GM21528 (cell line): ENCODE measurements at regions not wholly inside any gene's neighbourhood (a gene's known extent, or its start where the extent isn't known, plus 50 kb on each side); places are given as distances from the start of the nearest gene placed in this dataset.
A peak's percentile ranks its signal among the peaks of the same experiment; 100 is the strongest.

Experiments used
- ATAC-seq: cut with Tn5 transposase; IDR thresholded peaks from one replicate; pipeline ENCODE4 v1.9.1; 2021; ENCODE audit warnings: mild to moderate bottlenecking, moderate library complexity; ENCODE audit not compliant: unreplicated experiment, low FRiP score

- no peak for ATAC-seq
Observed at GRCh38 chr1:58992643-58993042, 208.8 kb upstream of the JUN start.

DNA sequence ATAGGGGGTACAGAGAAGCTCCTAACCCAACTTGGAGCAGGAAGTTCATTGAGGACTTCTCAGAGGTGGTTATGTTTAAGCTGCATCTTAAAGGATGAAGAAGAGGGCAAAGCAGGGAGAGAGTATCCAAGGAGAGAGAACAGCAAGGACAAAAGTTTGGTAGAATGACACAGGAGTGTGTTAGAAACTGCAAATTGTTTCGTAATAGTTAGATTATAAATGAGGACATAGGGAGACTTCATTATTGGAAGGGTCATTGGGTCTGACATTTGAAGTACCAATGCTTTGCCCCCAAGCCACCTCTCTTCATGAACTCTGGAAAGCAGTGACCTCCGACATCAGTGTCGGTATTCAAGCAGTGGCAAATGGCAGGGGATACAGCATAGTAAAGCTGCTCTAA lies 209.6 kb upstream of the JUN start:
- no peak for ATAC-seq

DNA sequence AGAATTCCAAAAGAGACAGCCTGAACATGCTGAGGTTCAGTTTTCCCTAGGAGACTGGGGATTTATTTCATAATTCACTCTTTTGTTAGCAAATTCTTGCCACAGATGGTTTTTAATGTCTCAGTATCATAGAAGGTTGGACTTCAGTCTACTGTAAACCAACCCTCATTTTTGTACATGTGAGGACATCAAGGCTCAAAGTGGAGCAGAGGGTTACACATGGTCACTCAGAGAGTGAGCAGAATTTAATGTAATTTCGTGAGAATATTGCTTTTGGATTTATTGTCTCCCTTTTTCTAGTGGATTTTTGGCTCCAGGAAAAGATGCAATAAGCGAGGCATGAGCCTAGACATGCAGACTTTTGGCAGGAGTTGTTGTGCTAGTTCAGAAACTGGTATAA lies 210.8 kb upstream of the JUN start:
- ATAC-seq = no peak

DNA sequence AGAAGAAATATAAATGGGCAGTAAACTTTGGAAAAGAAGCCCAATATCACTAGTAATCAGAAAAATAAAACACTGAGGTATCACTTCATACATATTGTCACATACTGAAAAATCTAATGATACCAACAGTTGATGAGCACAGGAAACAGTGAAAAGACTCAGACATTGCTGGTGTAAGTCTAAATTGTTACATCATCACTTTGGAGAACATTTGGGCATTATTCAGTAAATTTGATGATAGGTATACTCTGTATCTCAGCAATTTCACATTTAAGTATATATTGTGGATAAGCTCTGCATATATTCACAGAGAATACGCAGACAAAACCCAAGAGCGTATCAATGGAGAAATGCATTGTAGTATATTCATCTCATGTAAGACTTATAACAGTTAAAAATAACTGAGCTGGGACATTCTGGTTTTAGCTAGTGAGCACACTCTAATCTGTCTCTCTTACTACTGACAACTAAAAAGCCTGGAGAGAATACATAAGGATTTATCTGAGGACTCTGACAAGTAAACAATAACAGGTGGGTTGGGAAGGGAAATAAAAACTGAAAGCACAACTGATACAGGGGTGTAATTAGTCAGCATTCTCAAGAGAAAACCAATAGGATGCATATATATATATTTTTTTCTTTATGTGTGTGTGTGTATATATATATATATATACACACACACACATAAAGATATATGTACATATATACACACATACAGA lies 212.7 kb upstream of the JUN start:
- ATAC-seq = peak; percentile 87

- peak; percentile 77 for ATAC-seq
Observed at GRCh38 chr1:58997060-58997411, 213.2 kb upstream of the JUN start.

GRCh38 chr1:58997637-58998036 lies 213.8 kb upstream of the JUN start:
- ATAC-seq = no peak

GRCh38 chr1:58999676-59000075 lies 215.8 kb upstream of the JUN start:
- ATAC-seq = no peak

DNA sequence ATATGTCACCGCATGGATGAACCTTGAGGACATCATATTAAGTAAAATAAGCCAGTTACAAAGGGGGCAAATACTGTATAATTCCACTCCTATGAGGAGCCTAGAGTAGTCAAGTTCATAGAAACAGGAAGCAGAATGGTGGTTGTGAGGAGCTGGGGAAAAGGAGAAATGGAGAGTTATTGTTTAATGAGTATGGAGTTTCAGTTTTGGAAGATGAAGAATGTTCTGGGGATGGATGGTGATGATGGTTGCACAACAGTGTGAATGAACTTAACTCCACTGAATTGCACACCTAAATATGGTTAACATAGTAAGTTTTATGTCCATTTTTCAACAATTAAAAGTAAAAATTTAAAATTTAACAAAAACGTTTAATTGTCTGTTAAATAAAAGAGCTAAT lies 220.9 kb upstream of the JUN start:
- ATAC-seq = no peak

DNA sequence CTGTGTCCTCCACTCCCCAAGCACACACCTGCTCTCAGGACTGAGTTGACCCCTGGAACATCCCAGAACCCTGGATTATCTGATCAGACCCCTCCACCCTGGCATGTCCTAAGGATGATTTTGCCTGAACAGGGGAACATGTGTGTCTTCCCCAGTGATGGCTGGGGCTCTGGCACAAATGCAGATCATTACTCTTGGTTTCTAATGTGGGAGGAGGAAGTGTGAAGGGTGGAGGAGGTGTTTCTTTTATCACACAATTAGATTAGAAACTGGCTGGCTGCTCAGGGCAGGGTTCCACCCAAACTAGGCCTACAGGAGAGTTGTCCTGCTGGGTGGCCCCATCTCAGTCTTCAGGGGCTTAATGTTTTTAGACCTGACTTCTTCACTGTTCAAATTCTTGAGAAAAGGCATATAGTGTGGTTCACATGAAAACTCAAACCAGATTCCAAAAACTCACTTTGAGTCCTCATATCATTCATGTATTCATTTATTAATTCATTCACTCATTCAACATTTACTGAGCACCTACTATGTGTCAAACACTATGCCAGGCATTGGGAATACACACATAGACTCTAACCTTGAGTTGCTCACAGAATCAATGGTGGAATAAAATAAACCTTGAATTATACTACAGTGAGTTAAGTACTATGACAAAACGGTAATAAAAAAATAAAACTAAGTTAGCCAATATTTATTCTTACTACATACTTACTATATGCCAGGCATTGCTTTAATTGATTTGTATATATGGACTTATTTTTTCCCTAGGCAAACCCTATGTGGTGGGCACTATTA lies 221.8 kb upstream of the JUN start:
- peak; percentile 74 for ATAC-seq

DNA sequence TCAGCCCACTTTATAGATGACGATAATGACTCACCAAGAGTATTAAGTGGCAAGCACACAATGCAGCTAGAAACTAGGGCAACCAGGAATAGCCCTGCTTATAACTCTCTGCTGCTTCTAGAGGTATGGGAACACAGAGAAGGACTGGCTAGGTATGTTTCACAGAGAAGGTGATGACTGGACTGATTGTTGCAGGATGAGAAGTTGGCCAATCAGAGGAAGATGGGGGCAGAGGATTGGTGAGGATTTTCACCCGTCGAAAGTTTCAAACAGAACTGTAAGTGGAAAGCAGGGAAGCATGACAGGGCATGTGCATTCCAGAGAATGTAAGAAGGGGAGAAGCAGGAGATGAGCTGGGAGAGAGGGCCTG lies 222.4 kb upstream of the JUN start:
- no peak for ATAC-seq

GRCh38 chr1:59006932-59007331 lies 223.1 kb upstream of the JUN start:
- ATAC-seq = no peak

DNA sequence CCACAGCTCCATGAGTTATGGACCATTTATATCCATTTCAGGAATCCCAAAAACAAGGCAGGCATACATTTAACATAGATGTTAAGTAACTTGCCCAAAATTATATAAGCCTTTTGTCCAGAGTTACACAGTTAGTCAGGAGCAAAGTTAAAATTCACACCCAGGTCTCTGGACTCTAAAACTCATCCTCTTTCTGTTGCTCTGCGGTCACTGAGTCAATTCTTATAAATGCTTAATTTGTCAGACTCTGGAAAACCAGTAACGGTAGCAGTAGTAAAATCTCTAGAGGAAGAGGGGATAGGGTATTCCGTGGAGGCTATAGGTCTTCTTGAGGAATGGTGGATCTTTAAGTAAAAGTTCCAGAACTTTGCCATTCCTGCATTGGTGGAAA lies 223.6 kb upstream of the JUN start:
- ATAC-seq = no peak

DNA sequence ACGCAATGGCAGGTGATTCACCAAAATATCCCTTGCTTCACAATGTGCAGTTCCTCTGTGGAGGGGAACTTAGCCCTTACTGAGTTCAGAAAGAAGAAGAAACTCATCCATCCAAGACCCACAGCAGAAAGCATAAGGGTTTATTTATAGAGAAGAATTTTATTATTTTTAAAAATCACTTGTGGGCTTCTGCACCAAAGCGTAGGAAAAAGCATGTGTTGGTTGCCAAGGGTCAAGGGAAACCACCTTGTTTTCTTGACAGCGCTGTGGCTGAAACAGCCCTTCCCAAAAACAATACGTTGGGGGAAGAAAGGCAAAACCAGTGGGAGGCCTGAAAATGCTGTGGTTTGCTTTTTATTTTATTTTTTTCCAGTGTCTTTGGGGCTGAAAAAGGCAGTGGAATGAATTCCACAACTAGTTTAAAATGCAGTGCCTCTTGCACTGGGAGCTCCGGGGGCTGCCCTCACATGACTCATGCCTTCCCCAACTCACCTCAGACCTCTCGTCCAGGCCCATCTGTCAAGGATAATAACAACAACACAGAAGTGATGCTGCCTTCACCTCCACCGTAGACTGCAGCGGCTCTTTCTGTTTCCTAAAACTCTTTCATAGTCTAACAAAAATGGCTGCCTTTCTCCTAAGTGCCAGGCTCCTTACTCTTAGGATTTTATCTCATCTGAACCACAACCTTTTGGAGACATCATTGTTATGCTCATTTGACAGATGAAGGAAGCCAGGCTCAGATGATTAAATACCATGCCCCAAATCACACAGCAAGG lies 224.2 kb upstream of the JUN start:
- ATAC-seq = peak; percentile 42

DNA sequence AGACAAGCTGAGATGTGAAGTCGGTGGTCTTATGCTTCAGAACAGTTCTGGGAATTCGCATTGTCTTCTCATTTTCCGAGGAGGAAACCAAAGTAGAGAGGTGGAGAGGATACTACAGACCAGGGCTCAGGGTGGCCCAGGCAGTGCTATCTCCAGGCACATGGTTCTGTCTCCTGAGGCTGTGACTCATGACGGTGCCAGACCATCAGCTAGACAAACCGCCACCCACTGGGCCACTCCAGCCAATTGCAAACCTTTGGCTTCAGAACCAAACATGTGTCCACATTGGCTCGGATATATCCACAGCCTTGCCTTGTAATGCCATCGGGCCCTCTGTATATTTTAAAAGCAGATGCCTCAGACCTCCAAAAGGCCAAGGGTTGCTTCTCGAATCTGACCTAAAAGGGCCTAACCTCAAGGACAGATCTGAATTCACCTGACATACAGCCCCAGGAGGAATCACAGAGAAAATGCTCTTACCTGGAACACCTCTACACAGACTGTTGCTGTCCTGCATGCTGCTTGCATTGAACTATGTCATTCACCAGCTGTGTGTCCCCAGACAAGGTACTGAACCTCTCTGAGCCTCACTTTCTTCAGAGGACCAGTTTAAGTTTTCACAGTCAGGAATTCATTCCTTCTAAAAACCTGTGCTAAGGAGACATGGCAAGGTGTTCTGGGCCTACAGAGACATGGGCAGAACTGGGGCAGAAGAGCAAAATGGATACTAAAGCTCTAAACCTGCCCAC lies 224.9 kb upstream of the JUN start:
- ATAC-seq = no peak

- ATAC-seq = no peak
Observed at GRCh38 chr1:59011663-59012062, 227.8 kb upstream of the JUN start.

DNA sequence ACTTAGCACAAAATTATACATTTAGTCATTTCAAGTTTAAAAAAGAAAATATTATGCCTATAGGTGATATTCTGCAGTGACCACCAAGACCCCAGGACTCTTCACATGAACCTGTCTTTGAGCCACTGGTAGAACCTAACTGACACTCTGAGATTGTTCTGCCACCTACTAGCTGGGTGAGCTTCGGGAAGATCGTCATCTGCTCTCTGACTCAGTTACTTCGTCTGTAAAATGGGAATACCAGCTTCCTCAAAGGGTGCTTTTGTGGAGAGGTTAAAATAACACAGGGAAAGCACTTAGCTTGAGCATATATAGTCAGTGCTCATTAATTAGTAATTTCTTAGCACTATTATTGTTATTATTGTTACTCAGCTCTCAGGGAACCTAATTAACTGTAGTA lies 228.5 kb upstream of the JUN start:
- no peak for ATAC-seq

GRCh38 chr1:59013276-59013927 lies 229.6 kb upstream of the JUN start:
- peak; percentile 57 for ATAC-seq

DNA sequence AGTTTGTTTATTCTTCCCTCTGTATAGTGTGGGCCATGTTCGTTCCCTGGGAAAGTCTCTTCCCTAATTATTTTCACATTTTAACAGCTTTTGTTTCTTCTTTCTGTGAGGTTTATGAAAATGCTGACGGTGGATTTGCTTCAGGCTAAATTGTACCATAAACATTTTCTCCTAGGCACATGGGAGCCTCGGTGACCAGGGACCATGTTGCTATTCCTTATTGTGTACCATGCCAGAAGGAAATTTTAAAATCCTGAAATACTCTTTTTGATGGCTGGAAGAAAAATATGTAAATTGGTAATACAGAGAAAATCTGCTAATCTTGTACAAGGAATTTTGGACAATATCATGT lies 230.1 kb upstream of the JUN start:
- no peak for ATAC-seq

GRCh38 chr1:59014827-59015226 lies 231.0 kb upstream of the JUN start:
- no peak for ATAC-seq

GRCh38 chr1:59015708-59016107 lies 231.9 kb upstream of the JUN start:
- no peak for ATAC-seq
